GM21515 (cell line): ENCODE measurements at regions not wholly inside any gene's neighbourhood (a gene's known extent, or its start where the extent isn't known, plus 50 kb on each side); places are given as distances from the start of the nearest gene placed in this dataset.
"Not testable (repeated sequence)": the region's sequence is repeated elsewhere in the genome, so short reads cannot be mapped to it uniquely, and the experiment has no call there.

Experiments
- ATAC-seq: cut with Tn5 transposase; IDR thresholded peaks from one replicate; pipeline ENCODE4 v1.9.1; 2021; ENCODE audit not compliant: unreplicated experiment

DNA sequence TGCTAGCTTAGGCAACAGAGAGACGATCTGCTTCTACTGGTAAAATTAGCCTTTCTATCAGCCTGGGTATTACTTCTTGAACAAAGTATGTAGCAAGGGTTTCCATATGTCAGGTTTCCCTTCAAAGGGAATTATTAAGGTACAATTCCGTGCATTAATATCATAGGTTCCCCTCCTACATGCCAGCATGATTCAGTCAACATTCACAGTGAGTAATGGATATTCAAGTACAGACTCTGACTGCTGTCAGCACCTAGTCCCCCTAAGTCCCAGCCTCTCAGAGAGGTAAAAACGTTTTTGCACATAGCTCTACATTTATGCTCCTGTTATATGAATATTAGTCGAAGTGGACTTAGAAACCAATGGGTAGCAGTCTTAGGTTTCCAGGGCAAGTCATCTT is 322.4 kb upstream of the CCNG1 start:
- no peak for ATAC-seq

DNA sequence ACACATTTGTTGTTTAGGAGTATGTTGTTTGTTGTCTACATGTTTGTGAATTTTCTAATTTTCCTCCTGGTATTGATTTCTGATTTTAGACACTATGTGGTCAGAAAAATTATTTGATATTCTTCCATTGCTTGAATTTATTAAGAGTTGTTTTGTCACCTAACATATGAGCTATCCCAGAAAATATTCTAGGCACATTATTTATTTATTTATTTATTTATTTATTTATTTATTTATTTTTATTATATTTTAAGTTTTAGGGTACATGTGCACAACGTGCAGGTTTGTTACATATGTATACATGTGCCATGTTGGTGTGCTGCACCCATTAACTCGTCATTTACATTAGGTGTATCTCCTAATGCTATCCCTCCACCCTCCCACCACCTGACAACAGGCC is 320.8 kb upstream of the CCNG1 start:
- not testable (repeated sequence) for ATAC-seq

DNA sequence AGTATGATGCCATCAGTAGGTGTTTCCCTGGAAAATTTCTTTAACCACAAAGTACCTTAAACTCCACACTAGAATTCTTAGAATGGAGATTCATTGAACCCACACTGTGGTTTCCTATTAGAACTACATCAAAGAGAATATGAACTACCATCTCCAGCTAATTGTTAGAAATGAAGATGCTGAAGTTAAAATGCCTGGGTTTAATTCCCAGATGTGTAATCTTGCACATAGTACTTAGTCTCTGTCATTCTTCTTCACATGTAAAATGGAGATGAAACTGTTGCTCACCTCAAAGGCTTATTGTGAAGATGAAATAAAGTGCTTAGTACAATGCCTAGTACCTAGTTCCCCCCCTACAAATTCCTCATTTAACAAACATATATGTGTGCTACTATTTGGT is 303.3 kb upstream of the CCNG1 start:
- ATAC-seq = no peak

DNA sequence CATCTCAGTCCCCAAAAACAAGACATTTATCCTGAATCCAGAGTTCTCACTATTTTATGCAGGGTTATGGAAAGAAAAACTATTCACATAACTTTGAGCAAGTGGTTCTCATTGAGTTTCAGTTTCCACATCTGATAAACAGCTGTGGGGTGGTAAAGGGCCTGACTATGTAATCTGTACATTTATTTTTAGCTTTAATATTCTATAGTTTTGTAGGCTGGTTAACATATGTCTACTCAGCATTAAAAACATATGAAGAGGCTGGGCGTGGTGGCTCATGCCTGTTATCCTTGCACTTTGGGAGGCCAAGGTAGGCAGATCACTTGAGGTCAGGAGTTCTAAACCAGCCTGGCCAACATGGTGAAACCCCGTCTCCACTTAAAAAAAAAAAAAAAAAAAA is 301.5 kb upstream of the CCNG1 start:
- no peak for ATAC-seq

DNA sequence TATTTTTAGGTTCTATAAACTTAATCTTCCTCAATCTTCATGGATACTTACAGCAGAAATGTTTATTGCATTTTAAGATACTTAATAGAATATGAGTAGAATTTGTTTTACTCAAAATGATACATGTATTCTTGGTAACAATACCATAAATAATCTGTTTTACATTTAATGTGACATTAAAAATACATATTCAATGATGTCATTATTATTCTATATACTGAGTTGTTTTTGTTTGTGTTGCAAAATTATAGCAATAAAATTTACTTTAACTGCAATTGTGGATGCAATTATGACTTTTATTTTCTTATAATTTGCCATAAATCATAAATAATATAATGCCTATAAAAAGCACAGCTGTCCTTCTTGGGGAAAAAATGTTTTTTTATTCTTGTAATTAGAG is 275.9 kb upstream of the CCNG1 start:
- no peak for ATAC-seq

DNA sequence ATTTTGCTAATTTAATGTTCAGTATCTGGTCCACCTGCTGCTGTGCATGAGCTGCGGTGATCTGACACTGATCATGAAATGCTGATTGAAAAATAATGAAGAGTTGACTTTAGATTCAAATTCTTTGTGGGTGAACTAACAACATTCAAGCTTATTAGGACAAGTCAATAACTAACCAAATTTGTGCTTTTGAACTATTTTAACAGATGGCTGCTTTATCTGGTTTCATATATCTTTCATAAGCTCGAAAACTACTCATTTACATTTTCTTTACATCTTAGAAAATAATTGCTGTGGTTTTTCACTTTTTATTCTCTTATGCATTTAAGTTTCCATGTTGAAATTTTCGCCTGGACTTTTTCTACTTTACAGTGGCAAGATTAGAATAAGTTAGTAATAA is 274.8 kb upstream of the CCNG1 start:
- ATAC-seq = no peak

DNA sequence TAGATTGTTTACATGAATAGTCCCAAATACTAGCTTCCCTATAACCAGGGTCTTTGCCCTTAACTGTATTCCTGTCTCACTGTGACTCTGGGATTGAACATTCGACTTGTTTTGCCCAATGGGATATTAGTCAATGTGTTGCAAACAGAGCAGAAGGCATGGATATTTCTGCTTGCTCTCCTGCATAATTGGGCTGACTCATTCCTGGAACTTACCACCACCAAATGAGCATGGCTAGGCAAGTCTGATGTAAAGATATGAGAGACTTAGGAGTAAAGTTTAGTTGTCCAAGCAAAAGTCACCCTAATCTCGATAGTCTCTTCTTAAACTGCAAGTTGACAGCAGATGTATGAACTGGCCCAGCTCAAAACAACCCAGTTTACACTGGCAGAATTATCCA is 273.5 kb upstream of the CCNG1 start:
- no peak for ATAC-seq

DNA sequence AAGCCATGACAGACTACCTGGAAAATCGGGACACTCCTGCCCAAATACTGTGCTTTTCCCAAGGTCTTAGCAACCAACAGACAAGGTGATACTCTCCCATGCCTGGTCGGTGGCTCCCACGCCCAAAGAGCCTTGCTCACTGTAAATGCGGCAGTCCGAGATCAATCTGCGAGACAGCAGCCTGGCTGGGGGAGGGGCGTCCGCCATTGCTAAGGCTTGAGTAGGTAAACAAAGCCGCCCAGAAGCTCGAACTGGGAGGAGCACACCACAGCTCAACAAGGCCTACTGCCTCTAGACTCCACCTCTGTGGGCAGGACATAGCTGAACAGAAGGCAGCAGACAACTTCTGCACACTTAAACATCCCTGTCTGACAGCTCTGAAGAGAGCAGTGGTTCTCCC is 272.1 kb upstream of the CCNG1 start:
- no peak for ATAC-seq

DNA sequence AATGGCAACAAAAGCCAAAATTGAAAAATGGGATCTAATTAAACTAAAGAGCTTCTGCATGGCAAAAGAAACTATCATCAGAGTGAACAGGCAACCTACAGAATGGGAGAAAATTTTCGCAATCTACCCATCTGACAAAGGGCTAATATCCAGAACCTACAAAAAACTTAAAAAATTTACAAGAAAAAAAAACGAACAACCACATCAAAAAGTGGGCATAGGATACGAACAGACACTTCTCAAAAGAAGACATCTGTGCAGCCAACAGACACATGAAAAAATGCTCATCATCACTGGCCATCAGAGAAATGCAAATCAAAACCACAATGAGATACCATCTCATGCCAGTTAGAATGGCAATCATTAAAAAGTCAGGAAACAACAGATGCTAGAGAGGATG is 267.2 kb upstream of the CCNG1 start:
- not testable (repeated sequence) for ATAC-seq

DNA sequence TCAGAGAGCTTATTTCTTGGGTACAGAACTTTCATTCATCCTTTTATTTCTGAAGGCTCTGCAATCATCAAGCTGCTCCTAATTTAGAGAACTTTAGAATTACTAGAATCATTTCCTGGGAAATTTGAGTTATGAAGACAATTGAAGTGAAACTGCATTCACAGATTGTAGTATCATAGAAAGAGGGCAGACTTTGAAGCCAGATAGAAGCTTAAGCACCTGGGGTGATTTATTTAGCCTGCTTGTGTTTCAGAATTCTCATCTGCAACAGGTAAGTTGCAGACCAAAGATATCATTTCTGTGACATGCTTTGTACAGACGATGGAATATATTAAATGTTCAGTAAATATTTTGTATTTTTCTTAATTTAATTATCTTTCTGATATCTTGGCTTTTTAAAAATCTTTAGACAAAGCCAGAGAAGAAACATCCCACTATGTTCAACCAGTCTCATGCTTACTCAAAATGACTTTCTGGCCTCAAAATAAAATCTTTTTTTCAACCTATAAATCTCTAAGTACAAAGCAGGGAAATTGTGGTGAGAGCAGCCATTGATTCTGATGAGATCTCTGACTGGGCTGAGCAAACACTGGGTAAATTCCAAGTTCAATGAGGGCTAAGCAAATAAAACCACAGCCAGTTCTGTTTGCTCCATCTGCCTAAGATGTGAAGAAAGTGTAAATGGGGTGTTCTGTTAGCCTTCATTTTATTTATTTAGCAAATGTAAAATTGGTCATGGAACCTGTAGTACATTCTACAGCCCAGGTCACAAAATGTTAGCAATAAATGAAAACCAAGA is 264.7 kb upstream of the CCNG1 start:
- no peak for ATAC-seq

DNA sequence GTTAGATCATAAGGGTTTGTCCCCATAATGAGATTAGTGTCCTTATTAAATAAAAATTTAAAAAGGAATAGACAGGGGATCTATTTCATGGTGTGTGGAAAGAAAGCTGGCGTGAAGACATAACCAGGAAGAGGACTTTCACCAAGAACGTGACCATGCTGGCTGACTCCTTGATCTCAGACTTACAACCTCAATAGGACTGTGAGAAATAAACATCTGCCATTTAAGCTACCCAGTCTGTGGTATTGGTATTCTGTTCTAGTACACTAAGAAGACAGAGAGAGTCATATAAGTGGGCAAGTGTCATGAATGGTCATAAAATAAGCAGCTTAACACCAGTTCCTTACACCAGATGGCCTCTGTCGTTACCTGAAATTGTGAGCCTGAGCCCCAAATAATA is 259.4 kb upstream of the CCNG1 start:
- no peak for ATAC-seq

DNA sequence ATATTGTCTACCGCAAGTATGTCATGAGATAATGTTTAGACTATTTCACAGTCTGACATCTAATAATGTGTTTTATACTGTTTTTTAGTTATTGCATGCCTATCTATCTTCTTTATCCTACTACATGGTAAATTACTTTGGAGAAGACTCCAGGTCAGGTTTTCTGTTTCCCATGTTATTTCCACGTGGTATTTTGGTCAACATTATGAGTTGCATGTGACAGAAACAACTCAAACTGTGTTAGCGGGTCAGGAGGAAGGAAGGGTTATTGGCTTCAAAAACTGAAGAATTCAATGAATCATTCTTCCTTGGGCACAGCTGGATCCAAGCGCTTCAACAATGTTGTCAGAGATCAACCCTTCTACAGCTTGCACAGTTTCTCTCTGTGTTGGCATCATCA is 252.1 kb upstream of the CCNG1 start:
- ATAC-seq = no peak

DNA sequence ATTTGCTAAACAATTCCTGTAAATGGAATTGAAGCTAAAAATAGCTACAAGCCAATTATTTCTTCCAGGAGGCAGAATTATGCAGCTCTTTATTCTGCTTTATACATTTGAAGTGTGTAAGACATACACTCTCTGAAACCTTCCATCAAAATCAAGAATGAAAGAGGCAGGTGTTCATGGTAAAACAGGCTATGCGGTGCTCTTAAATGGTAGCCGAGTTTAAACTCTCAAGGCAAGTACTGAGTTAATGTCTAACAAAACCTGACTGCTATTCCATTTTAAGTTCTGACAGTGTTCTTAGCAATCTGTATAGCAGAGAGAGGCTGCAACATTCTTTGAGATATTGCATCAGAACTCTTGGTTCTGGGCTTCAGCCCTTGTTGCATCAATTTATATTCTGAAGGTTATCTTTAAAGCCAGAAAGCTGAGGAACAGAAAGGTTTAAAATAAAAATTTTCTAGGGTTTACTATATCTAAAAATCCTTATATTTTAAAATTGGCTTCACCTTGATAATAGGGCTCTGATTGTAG is 248.3 kb upstream of the CCNG1 start:
- ATAC-seq = no peak

DNA sequence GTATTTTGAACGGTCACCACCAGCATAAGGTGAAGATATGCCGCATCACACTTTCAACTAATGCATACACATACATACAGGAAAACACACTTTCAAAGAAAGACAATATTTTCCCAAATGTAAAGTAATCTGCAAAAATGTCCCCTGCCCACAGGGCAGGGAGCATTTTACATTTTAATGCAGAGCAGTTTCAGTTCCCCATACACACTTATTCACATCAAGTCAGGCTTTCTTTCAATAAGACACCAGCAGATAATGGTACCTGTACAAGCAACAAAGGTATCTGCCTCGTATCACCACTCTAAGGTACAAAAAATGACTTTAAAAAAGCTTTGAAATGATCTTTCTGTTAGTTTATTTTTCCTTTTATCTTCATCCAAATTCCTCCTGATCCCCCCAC is 247.1 kb upstream of the CCNG1 start:
- ATAC-seq = no peak

DNA sequence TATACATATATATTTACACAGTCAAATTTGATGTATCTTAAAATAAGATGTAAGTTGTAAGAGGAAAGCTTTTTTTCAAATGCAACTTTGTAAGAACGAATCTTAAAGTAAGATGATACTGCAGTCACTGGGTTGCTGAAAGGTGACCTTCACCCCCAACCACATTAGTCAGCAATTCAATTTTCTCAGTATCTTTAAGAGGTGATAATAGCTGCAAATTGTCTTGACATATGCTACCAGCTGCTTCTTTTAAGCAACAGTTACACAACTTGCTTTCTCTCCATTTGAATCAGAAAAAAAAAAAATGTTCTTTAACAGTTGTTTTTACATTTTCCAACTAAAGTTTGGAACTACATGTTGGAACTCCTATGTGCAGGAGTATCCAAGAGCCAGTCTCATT is 246.6 kb upstream of the CCNG1 start:
- ATAC-seq = no peak

DNA sequence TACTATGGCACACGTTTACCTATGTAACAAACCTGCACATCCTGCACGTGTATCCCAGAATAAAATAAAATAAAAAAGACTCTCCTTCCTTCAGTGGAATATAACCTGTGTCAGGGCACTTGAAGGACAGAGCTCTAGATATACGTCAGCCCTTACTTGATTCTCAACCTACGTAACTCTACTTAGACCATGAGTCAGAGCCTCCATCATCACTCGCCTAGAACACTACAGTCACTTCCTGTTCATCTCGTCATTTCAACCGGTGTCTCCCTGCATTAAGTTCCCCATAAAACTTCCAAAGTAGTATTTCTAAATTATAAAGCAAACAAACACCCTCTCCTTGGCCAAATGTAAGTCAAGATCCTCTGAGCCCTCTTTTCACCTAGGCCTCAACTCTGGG is 243.5 kb upstream of the CCNG1 start:
- ATAC-seq = no peak

DNA sequence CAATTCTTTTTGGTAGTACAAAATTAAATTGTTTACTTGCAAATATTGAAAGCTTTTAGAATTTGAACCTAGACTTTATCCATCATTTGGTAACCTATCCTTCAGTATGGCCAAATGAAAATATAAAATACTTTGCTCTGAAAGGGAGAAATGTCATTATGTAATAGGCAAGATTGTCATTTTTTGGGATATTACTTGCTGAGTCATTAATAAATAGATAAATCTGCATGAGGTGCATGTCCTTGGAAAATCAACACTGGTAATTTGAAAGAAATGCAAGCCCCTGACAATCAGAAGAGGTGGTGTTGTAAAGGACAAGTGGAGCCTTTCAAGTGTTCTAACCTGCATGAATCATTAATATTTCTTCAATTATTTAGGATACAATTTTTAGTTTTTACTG is 231.8 kb upstream of the CCNG1 start:
- ATAC-seq = no peak

DNA sequence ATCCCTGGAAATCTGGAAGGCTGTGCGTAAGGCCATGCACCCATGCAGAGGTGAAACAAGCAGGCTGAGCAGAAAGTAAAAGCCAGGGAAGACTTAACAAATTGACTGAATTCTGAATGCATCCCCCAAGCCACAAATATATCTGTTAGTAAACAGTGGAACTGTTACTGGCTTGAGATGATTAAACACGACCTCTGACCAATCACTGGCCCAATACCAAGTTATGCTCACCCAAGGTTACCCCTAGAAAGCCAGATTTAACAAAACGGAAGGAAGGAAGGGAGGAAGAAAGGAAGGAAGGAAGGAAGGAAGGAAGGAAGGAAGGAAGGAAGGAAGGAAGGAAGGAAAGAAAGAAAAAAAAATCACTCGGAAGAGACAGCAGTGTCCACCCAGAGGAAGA is 215.8 kb upstream of the CCNG1 start:
- no peak for ATAC-seq

DNA sequence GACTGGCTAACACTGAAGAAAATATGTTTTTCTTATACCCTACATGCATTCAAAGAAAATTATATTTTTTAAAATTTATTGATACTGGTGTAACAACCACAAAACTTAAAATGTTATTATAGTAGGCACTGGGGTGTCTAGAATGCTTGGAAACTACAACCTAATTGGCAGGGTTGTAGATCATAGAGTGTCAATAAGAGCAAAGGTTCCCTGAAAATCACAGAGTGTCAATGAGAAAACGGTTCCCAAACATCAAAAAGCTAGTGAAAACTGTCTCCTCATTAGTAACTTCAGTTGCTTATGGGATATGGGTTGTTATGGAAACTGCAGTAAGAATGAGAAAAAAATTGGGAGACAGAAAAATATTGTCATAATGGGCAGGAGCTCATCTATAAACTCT is 214.4 kb upstream of the CCNG1 start:
- no peak for ATAC-seq

DNA sequence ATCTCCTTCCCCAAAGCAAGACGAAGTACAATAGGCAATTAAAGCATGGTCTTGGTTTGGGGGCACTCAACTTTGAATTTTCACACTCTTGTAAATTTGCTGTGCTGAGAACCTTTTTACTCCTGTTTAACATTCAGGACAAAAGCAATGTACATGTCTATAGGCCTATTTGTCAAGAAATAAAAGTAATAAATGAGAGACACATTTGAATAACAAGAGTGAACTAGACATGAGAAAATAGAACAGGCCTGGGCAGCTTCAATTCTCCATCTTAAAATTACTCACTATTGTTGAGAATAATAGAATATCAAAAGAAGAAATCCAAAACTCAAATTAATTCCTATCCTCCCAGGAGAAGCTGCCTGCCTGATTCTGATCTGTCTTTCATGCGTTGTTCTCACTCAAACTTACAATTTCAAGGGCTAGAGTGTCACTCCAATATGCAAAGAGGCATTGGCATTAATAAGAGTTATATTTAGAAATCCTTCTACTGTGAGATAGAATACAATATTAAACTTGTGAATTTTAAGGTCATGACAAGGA is 192.9 kb upstream of the CCNG1 start:
- ATAC-seq = no peak

DNA sequence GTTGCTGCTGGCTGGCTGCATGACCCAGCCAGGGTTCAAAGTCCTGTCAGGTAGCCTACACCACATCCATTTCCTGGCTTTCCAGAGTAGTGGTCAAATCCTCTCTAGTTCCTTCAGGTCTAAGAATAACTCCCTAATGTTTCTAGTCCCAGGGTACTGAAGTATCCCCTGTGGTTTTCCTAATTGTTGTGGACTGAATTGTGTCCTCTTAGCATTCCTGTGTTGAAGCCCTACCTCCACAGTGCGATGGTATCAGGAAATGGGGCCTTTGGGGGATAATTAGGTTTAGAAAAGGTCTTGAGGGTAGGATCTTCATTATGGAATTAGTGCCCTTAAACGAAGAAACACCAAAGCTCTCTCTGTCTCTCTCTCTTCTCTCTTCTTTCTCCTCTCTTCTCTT is 191.8 kb upstream of the CCNG1 start:
- no peak for ATAC-seq

DNA sequence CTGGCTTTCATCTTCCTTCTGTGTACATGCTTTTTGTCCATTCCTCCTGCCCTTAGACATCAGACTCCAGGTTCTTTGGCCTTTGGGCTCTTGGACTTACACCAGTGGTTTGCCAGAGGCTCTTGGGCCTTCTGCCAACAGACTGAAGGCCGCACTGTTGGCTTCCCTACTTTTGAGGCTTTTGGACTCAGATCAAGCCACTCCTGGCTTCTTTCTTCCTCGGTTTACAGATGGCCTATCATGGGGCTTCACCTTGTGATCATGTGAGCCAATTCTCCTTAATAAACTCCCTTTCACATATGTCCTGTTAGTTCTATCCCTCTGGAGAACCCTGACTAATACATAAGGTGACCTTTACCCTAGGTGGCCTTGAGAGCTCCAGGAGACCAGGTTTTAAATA is 189.1 kb upstream of the CCNG1 start:
- ATAC-seq = no peak

DNA sequence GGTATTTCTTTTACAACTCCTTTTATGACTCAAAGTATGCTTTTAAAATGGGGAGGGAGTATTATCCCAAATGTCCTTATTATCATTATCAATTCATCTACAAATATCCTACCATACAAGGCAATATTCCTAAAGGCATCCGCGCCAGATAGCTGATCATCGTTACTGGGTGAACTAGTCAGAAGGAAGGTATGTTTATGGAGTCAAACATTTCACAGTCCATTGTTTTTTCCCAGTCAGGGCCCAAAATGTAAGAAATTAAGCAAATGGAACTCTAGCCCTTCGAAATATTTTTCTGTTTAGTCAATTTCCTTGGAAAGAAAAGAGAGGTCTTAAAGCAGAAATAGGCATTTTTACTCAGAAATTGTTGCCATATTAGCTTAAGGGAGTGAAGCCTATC is 188.5 kb upstream of the CCNG1 start:
- ATAC-seq = no peak
